ENCODE measurements at regions not wholly inside any gene's neighbourhood (a gene's known extent, or its start where the extent isn't known, plus 50 kb on each side); places are given as distances from the start of the nearest gene placed in this dataset.

GRCh38 chr1:4595341-4596225 lies 58.8 kb upstream of the AJAP1 start:
- DNase-seq = no peak

- DNase-seq = no peak
Observed at GRCh38 chr1:4596486-4596885, 57.9 kb upstream of the AJAP1 start.

- no peak for DNase-seq
Observed at GRCh38 chr1:4597020-4597419, 57.4 kb upstream of the AJAP1 start.

GRCh38 chr1:4598561-4598960 lies 55.8 kb upstream of the AJAP1 start:
- DNase-seq = no peak

GRCh38 chr1:4599521-4599920 lies 54.9 kb upstream of the AJAP1 start:
- DNase-seq = no peak

GRCh38 chr1:4599951-4600481 lies 54.4 kb upstream of the AJAP1 start:
- DNase-seq = no peak

GRCh38 chr1:4600615-4601460 lies 53.6 kb upstream of the AJAP1 start:
- DNase-seq = no peak

GRCh38 chr1:4601941-4602340 lies 52.5 kb upstream of the AJAP1 start:
- no peak for DNase-seq

GRCh38 chr1:4602462-4603294 lies 51.7 kb upstream of the AJAP1 start:
- no peak for DNase-seq

- no peak for DNase-seq
Observed at GRCh38 chr1:4603295-4604110, 50.9 kb upstream of the AJAP1 start.
